ENCODE measurements at regions not wholly inside any gene's neighbourhood (a gene's known extent, or its start where the extent isn't known, plus 50 kb on each side); places are given as distances from the start of the nearest gene placed in this dataset. TPM values are rescaled to one million over a fixed set of nuclear protein-coding genes. Genes with fewer than 3 reads are reported as not detected.

GRCh38 chr6:128573036-128573435 lies 52.6 kb upstream of the PTPRK start:
- no peak for DNase-seq (ENCODE audit: low read depth)
- TF ChIP-seq CTCF (IDR thresholded peaks at IDR 0.05; ENCODE audit: insufficient read depth, low read length) = no peak
- no peak overlapping the region for H3K4me3 ChIP-seq (ENCODE audit: low read depth, low read length)

DNA sequence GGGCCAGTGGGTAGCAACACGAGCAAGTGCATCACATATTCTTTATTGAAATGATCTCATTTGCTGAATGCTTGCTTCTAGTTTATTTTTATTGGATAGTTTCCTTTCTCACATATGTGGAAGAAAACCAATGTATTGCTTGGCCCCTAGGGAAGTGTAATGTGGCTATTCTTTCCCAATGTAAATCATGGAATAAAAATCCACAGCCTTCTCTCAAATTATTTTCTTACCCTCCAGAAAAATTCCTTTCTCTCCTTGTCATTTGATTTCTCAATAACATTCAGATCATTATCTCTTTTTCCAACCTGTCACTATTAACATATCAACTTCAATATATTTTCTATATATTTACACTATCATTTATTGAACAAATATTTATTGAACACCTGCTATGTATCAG lies 51.9 kb upstream of the PTPRK start:
- no peak for TF ChIP-seq CTCF (IDR thresholded peaks at IDR 0.05; ENCODE audit: insufficient read depth, low read length)
- peak; percentile 21 for DNase-seq (ENCODE audit: low read depth)
- no peak overlapping the region for H3K4me3 ChIP-seq (ENCODE audit: low read depth, low read length)

DNA sequence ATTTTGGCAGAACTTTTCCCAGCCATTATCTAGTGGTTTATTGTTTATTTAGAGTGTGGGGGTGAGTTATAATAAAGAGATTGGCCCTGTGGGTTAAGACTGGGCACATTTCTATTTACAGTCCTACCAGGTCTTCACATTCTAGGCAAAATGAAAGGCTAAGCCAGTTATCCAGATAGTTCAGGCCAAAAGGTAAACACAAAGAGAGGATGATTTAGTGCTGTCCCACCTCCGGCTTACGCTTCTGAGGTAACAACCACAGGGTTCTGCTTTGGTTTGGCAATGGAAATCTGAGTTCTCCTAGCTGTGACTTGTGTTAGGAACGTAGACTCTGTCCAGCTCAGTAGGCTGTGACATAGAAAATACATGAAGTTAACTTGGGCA lies 50.3 kb upstream of the PTPRK start:
- DNase-seq (ENCODE audit: low read depth) = no peak
- no peak overlapping the region for H3K4me3 ChIP-seq (ENCODE audit: low read depth, low read length)
- TF ChIP-seq CTCF (IDR thresholded peaks at IDR 0.05; ENCODE audit: insufficient read depth, low read length) = no peak

GRCh38 chr6:128569732-128570679 lies 49.6 kb upstream of the PTPRK start:
- no peak overlapping the region for H3K4me3 ChIP-seq (ENCODE audit: low read depth, low read length)
- TF ChIP-seq CTCF (IDR thresholded peaks at IDR 0.05; ENCODE audit: insufficient read depth, low read length) = no peak
- peak; percentile 90 for DNase-seq (ENCODE audit: low read depth)

Small RNAs in the stretch of these regions (small RNA-seq; reads per million reads assigned to genes)
- not detected for gene RF00019

All from fibroblast of the aortic adventitia (primary cell).